ENCODE measurements at regions not wholly inside any gene's neighbourhood (a gene's known extent, or its start where the extent isn't known, plus 50 kb on each side); places are given as distances from the start of the nearest gene placed in this dataset.
A peak's percentile ranks its signal among the peaks of the same experiment; 100 is the strongest.

- ATAC-seq (no peak), DNase-seq (no peak)
- intact Hi-C loops (cut with micrococcal nuclease) = no loop called here
These were observed 94.0 kb upstream of the GNAO1 start for GRCh38 chr16:56097306-56097705.

- no peak for DNase-seq
- intact Hi-C loops (cut with micrococcal nuclease) = no loop called here
- ATAC-seq = no peak
These were observed 97.1 kb upstream of the GNAO1 start for GRCh38 chr16:56094231-56094630.

GRCh38 chr16:56093055-56093454 is 98.2 kb upstream of the GNAO1 start:
- DNase-seq (no peak), ATAC-seq (no peak)
- intact Hi-C loops (cut with micrococcal nuclease) = no loop called here

GRCh38 chr16:56090076-56090475 is 101.2 kb upstream of the GNAO1 start:
- intact Hi-C loops (cut with micrococcal nuclease) = no loop called here

GRCh38 chr16:56087626-56088025 is 103.7 kb upstream of the GNAO1 start:
- ATAC-seq (peak; percentile 83), DNase-seq (no peak)
- intact Hi-C loops (cut with micrococcal nuclease) = no loop called here

More at GRCh38 chr16:56090076-56090475, 101.2 kb upstream of the GNAO1 start:
- no peak for ATAC-seq
- DNase-seq = no peak

GRCh38 chr16:56081371-56081770 is 109.9 kb upstream of the GNAO1 start:
- DNase-seq = no peak
- ATAC-seq = no peak
- intact Hi-C loops (cut with micrococcal nuclease) = no loop called here

- ATAC-seq (peak; percentile 60), DNase-seq (peak; percentile 35)
- intact Hi-C loops (cut with micrococcal nuclease) = no loop called here
These were observed 115.4 kb upstream of the GNAO1 start for GRCh38 chr16:56075732-56076388.

- DNase-seq (no peak), ATAC-seq (no peak)
- intact Hi-C loops (cut with micrococcal nuclease) = no loop called here
These were observed 117.8 kb upstream of the GNAO1 start for GRCh38 chr16:56073508-56073907.

- ATAC-seq (no peak), DNase-seq (no peak)
- intact Hi-C loops (cut with micrococcal nuclease) = no loop called here
These were observed 119.2 kb upstream of the GNAO1 start for GRCh38 chr16:56072096-56072495.

GRCh38 chr16:56068816-56069215 is 122.5 kb upstream of the GNAO1 start:
- ATAC-seq (no peak), DNase-seq (no peak)
- intact Hi-C loops (cut with micrococcal nuclease) = no loop called here

GRCh38 chr16:56068314-56068713 is 123.0 kb upstream of the GNAO1 start:
- no peak for ATAC-seq

GRCh38 chr16:56067406-56067805 is 123.9 kb upstream of the GNAO1 start:
- intact Hi-C loops (cut with micrococcal nuclease) = no loop called here
- no peak for DNase-seq
- no peak for ATAC-seq

More at GRCh38 chr16:56068314-56068713, 123.0 kb upstream of the GNAO1 start:
- intact Hi-C loops (cut with micrococcal nuclease) = no loop called here
- no peak for DNase-seq

GRCh38 chr16:56066617-56067016 is 124.7 kb upstream of the GNAO1 start:
- intact Hi-C loops (cut with micrococcal nuclease) = no loop called here
- DNase-seq = no peak
- ATAC-seq = no peak

GRCh38 chr16:56063111-56063510 is 128.2 kb upstream of the GNAO1 start:
- intact Hi-C loops (cut with micrococcal nuclease) = no loop called here
- ATAC-seq (no peak), DNase-seq (no peak)

GRCh38 chr16:56057151-56057550 is 134.1 kb upstream of the GNAO1 start:
- intact Hi-C loops (cut with micrococcal nuclease) = no loop called here
- no peak for DNase-seq
- no peak for ATAC-seq

- DNase-seq (no peak), ATAC-seq (no peak)
- intact Hi-C loops (cut with micrococcal nuclease) = no loop called here
These were observed 140.4 kb upstream of the GNAO1 start for GRCh38 chr16:56050916-56051315.

GRCh38 chr16:56048425-56049105 is 142.7 kb upstream of the GNAO1 start:
- DNase-seq (no peak), ATAC-seq (no peak)
- intact Hi-C loops (cut with micrococcal nuclease) = loop anchor here (10.0 kb wide), 2 partner anchors 146 to 266 kb away; partner anchors contain the start of gene GNAO1

- DNase-seq = peak; percentile 50
- intact Hi-C loops (cut with micrococcal nuclease) = loop anchor here (10.0 kb wide), 2 partner anchors 147 to 267 kb away; partner anchors contain the start of gene GNAO1
- ATAC-seq = peak; percentile 96
These were observed 143.7 kb upstream of the GNAO1 start for GRCh38 chr16:56047307-56048234.

GRCh38 chr16:56042416-56042815 is 148.9 kb upstream of the GNAO1 start:
- ATAC-seq = peak; percentile 56
- DNase-seq = no peak

More at GRCh38 chr16:56042416-56042815, 148.9 kb upstream of the GNAO1 start:
- intact Hi-C loops (cut with micrococcal nuclease) = loop anchor here (10.0 kb wide), 2 partner anchors 152 to 272 kb away; partner anchors contain the start of gene GNAO1

Data from left ventricle myocardium superior (tissue), 1 donor.